ENCODE measurements at regions not wholly inside any gene's neighbourhood (a gene's known extent, or its start where the extent isn't known, plus 50 kb on each side); places are given as distances from the start of the nearest gene placed in this dataset.

GRCh38 chr6:153401751-153402150 is 270.7 kb upstream of the RGS17 start:
- ATAC-seq (no peak), DNase-seq (ENCODE audit: extremely low read depth in 1 of 4, low spot score in 3 of 4) (no peak), FAIRE-seq (no peak)
- Histone ChIP-seq H3K4me2 (ENCODE audit: insufficient read depth, low read length) (no peak overlapping the region), H4K20me1 (replicated peaks; ENCODE audit: control insufficient read depth, insufficient read depth, low read length) (no peaks in the 10 kb centered on the region), H3K4me3 (no peak overlapping the region), H3K9me3 (replicated peaks; ENCODE audit: control insufficient read depth, insufficient read depth, low read depth, low read length) (no peaks in the 10 kb centered on the region; the same call in 1 of the 2 replicates), H3K4me1 (replicated peaks in 1 of 2; ENCODE audit: control insufficient read depth in 2 of 2, insufficient read depth in 2 of 2, low read length in 2 of 2) (no peaks in the 10 kb centered on the region), H3K36me3 (ENCODE audit: control insufficient read depth, insufficient read depth, low read length) (no peaks in the 10 kb centered on the region), H3K27me3 (ENCODE audit: control insufficient read depth in 2 of 2, insufficient read depth in 2 of 2, low read length in 2 of 2) (no peaks in the 10 kb centered on the region), H3K27ac (ENCODE audit: extremely low read depth, low read depth, low read length) (no peak overlapping the region), H3K9ac (ENCODE audit: insufficient read depth in 1 of 2, low read depth in 2 of 2, low read length in 2 of 2) (no peak overlapping the region), H2AFZ (ENCODE audit: low read depth, low read length) (no peak overlapping the region), H3K79me2 (ENCODE audit: control insufficient read depth, insufficient read depth, low read length) (no peaks in the 10 kb centered on the region), H3K9me1 (ENCODE audit: control insufficient read depth, insufficient read depth, low read length) (no peaks in the 10 kb centered on the region)
- intact Hi-C loops (cut with micrococcal nuclease) (no loop called here), in situ Hi-C loops (cut with MboI) (no loop called here)
- CTCF ChIA-PET (ENCODE audit: low intra/inter-chr PET ratio), result no interaction called here
- BruUV-seq (replicated peaks), result no TSS peak
- POLR2A ChIA-PET, result no interaction called here
- WGBS (ENCODE audit: insufficient coverage, low coverage, missing lambda C conversion rate), result 6% methylated on average over 2 of the region's 2 CpGs
- TF ChIP-seq MLLT1 (IDR thresholded peaks at IDR 0.05), result no peak
- TF ChIP-seq SNAPC5 (CRISPR knock-in tag; IDR thresholded peaks at IDR 0.05), result no peak
- no peak for TF ChIP-seq POLR2A (conservative IDR thresholded peaks at IDR 0.05)
- TF ChIP-seq ATF3 (IDR thresholded peaks at IDR 0.05), result no peak
- no peak for TF ChIP-seq ATF3 (CRISPR knock-in tag; conservative IDR thresholded peaks at IDR 0.05)
- TF ChIP-seq ZNF609 (CRISPR knock-in tag; IDR thresholded peaks at IDR 0.05; ENCODE audit: borderline replicate concordance), result no peak
- TF ChIP-seq OTX1 (CRISPR knock-in tag; IDR thresholded peaks at IDR 0.05), result no peak
- no peak for TF ChIP-seq MCM3 (IDR thresholded peaks at IDR 0.05)
- no peak for TF ChIP-seq ZNF395 (CRISPR knock-in tag; IDR thresholded peaks at IDR 0.05)
- TF ChIP-seq ZBTB34 (CRISPR knock-in tag; IDR thresholded peaks at IDR 0.05), result no peak
- TF ChIP-seq SRSF3 (IDR thresholded peaks at IDR 0.05; ENCODE audit: insufficient read depth, low read length), result no peak
- TF ChIP-seq SP2 (IDR thresholded peaks at IDR 0.05; ENCODE audit: extremely low read depth, low read depth, low read length, poor library complexity, severe bottlenecking), result no peak
- TF ChIP-seq NCOA1 (IDR thresholded peaks at IDR 0.05; ENCODE audit: low read depth), result no peak
- no peak for TF ChIP-seq NFYB (IDR thresholded peaks at IDR 0.05; ENCODE audit: extremely low read depth, insufficient read length)
